ENCODE measurements at regions not wholly inside any gene's neighbourhood (a gene's known extent, or its start where the extent isn't known, plus 50 kb on each side); places are given as distances from the start of the nearest gene placed in this dataset.

GRCh38 chr5:124812771-124813358 lies 66.4 kb upstream of the ZNF608 start:
- no TSS peak for BruUV-seq (replicated peaks)
- WGBS (ENCODE audit: low lambda C conversion rate) = 45% methylated on average over 5 of the region's 5 CpGs

GRCh38 chr5:124816381-124816780 lies 69.9 kb upstream of the ZNF608 start:
- no peak for TF ChIP-seq NFYB (CRISPR knock-in tag; IDR thresholded peaks at IDR 0.05)
- CTCF ChIA-PET (ENCODE audit: low intra/inter-chr PET ratio, low total read pairs) = no interaction called here
- 43% methylated on average over 7 of the region's 7 CpGs for WGBS (ENCODE audit: low lambda C conversion rate)

More at GRCh38 chr5:124812771-124813358, 66.4 kb upstream of the ZNF608 start:
- Histone ChIP-seq H3K9ac (ENCODE audit: insufficient read depth, low read depth, low read length) (no peak overlapping the region), H3K4me2 (ENCODE audit: low read depth, low read length) (no peak overlapping the region), H2AFZ (ENCODE audit: low read length) (no peak overlapping the region), H3K4me3 (replicated peaks in 1 of 3; ENCODE audit: insufficient read depth in 1 of 3, low read depth in 2 of 3, low read length in 3 of 3) (no peak overlapping the region), H3K27ac (ENCODE audit: extremely low read length, insufficient read depth, low read length) (no peak overlapping the region), H3K9me3 (ENCODE audit: low read length) (no peaks in the 10 kb centered on the region), H3K36me3 (replicated peaks in 1 of 2; ENCODE audit: control insufficient read depth in 1 of 2, insufficient read depth in 2 of 2, low read length in 2 of 2) (no peaks in the 10 kb centered on the region), H3K79me2 (ENCODE audit: insufficient read depth, low read length) (no peaks in the 10 kb centered on the region), H3K27me3 (ENCODE audit: control insufficient read depth in 1 of 2, insufficient read depth in 2 of 2, low read length in 2 of 2) (peaks cover 0 to 4% of the 10 kb centered on the region in 2 experiments; a peak in 1 of 5 replicates), H3K4me1 (ENCODE audit: insufficient read depth, low read length) (no peaks in the 10 kb centered on the region), H4K20me1 (ENCODE audit: insufficient read depth, low read length) (no peaks in the 10 kb centered on the region)
- POLR2A ChIA-PET = no interaction called here
- intact Hi-C loops (cut with micrococcal nuclease; ENCODE audit: unreplicated experiment) (no loop called here), in situ Hi-C loops (cut with HindIII; ENCODE audit: extremely low pct_ligation_motif_present, low pct_unique_long_range_greater_than_20kb) (no loop called here)
- ATAC-seq = no peak
- CTCF ChIA-PET (ENCODE audit: low intra/inter-chr PET ratio, low total read pairs) = no interaction called here
- DNase-seq (ENCODE audit: low spot score) = no peak
- FAIRE-seq = no peak
- TF ChIP-seq ZNF558 (CRISPR knock-in tag; IDR thresholded peaks at IDR 0.05; ENCODE audit: borderline replicate concordance) (no peak), CREB1 (IDR thresholded peaks at IDR 0.05) (peak; percentile 76), CREB1 (CRISPR knock-in tag; IDR thresholded peaks at IDR 0.05) (no peak)

More at GRCh38 chr5:124816381-124816780, 69.9 kb upstream of the ZNF608 start:
- Histone ChIP-seq H4K20me1 (ENCODE audit: insufficient read depth, low read length) (no peaks in the 10 kb centered on the region), H3K9ac (ENCODE audit: insufficient read depth, low read depth, low read length) (no peak overlapping the region), H3K36me3 (replicated peaks in 1 of 2; ENCODE audit: control insufficient read depth in 1 of 2, insufficient read depth in 2 of 2, low read length in 2 of 2) (no peaks in the 10 kb centered on the region), H3K27me3 (ENCODE audit: control insufficient read depth in 1 of 2, insufficient read depth in 2 of 2, low read length in 2 of 2) (peaks cover 0 to 4% of the 10 kb centered on the region in 2 experiments; a peak in 1 of 5 replicates), H3K79me2 (ENCODE audit: insufficient read depth, low read length) (no peaks in the 10 kb centered on the region), H3K9me3 (ENCODE audit: low read length) (no peaks in the 10 kb centered on the region), H3K4me3 (replicated peaks in 1 of 3; ENCODE audit: insufficient read depth in 1 of 3, low read depth in 2 of 3, low read length in 3 of 3) (no peak overlapping the region), H3K27ac (ENCODE audit: extremely low read length, insufficient read depth, low read length) (no peak overlapping the region), H3K4me1 (ENCODE audit: insufficient read depth, low read length) (no peaks in the 10 kb centered on the region), H2AFZ (ENCODE audit: low read length) (no peak overlapping the region), H3K4me2 (ENCODE audit: low read depth, low read length) (no peak overlapping the region)
- DNase-seq (ENCODE audit: low spot score) (no peak), FAIRE-seq (no peak), ATAC-seq (no peak)
- POLR2A ChIA-PET = no interaction called here
- in situ Hi-C loops (cut with HindIII; ENCODE audit: extremely low pct_ligation_motif_present, low pct_unique_long_range_greater_than_20kb) = no loop called here
- BruUV-seq (replicated peaks) = no TSS peak
- intact Hi-C loops (cut with micrococcal nuclease; ENCODE audit: unreplicated experiment) = no loop called here

Measured in HepG2 (cell line).